Left kidney (tissue), 1 donor: ENCODE measurements at regions not wholly inside any gene's neighbourhood (a gene's known extent, or its start where the extent isn't known, plus 50 kb on each side); places are given as distances from the start of the nearest gene placed in this dataset.
"Not testable (repeated sequence)": the region's sequence is repeated elsewhere in the genome, so short reads cannot be mapped to it uniquely, and the experiment has no call there.

Experiments used
- DNase-seq: peaks from one replicate; pipeline ENCODE4 v3.0.0-alpha.2; 2013

DNA sequence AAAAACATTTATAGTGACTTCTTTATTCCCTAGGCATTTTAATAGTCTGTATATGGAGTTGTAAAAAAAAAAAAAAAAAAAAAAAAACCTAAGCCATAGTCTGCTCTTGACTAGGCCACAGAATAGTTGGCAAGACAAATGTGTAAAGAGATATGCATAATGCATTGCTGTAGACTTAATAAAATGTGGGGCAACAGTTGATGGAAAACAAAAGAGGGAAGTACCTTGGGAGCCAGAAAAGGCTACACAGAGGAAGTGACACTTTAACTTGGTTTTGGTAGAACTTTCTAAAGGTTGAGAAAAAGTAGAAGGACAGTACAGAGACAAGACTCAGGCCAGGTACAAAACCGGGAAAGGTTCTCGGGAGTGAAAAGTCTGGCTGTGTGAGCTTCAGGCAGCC lies 802.9 kb upstream of the ADAMTS5 start:
- no peak for DNase-seq

DNA sequence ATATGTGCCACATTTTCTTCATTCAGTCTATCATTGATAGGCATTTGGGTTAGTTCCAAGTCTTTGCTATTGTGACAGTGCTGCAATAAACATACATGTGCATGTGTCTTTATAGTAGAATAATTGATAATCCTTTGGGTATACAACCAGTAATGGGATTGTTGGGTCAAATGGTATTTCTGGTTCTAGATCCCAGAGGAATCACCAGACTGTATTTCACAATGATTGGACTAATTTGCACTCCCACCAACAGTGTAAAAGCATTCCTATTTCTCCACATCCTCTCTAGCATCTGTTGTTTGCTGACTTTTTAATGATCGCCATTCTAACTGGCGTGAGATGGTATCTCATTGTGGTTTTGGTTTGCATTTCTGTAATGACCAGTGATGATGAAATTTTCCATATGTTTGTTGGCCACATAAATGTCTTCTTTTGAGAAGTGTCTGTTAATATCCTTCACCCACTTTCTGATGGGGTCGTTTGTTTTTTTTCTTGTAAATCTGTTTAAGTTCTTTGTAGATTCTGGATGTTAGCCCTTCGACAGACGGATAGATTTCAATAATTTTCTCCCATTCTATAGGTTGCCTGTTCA lies 801.3 kb upstream of the ADAMTS5 start:
- not testable (repeated sequence) for DNase-seq

DNA sequence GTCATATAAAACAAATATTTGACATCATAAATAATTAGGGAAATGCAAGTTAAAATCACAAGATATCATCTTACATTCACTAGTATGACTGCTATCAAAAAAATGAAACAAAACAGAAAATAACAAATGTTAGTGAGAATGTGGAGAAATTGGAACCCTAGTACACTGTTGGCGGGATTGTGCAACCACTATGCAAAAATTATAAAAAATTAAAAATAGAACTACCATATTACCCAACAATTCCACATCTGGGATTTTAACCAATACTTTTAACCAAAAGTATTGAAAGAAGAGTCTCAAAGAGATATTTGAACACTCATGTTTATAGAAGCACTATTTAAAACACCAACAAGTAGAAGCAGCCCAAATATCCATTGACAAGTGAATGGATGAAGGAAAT lies 797.2 kb upstream of the ADAMTS5 start:
- DNase-seq, result no peak

DNA sequence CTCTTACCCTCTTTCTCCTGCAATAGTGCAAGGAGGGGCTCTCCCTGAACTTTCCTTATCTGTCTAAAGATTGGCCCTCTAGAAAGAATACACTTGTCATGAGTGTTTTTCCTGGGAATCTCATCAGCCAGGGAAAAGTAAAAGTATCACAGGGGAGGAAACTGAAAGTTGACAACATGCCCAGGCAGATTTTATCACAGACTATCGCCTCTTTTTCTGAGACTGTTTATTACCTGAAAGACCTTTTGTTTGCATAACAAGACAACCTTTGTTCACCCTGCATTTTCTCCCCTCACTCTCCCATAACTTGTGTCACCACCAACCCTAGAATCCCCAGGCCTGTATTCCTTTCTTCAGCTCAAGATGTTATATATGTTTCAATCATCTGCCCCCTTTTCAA lies 794.7 kb upstream of the ADAMTS5 start:
- DNase-seq, result no peak

DNA sequence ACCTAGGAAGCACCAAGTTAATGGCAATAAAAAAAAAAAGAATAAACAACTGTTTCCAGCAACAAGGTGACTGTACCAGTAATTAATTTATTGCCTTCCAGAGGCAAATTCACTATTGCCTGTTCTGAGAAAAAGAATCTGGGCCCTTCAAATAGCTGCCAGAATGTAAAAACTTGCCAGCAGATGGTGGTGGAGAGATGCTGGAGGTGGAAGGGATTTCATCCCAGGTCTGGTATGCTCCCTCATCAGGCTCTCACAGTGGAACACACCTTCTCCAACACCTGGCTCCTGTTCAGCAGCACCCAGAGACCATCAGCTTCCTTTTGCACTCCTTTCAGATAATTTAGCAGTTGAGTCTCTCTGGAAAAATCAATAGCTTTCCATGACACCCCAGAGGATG lies 792.9 kb upstream of the ADAMTS5 start:
- DNase-seq, result no peak

DNA sequence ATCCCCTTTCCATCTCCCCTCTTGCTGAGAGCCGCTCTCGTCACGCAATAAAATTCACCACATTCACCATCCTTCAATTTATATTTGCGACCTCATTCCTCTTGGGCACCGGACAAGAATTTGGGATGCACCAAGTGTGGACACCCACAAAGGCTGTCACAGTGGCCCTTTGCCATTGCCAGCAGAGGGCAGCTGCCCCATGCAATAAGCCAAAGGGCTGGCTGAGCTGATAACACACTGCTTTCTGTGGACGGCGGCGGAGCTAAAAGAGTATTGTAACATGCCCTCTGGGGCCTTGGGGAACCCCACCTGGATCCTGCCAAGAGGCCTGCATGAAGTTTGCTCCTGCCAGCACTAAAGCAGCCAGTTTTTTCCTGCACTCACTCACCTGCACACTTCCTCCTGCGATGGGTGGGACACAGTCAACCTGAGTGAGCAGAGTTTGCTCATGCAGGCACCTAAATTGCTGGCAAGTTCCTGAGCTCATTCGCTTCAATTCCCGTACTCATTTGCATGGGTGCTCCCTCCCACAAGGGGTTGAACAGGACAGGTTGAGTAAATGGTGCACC lies 792.3 kb upstream of the ADAMTS5 start:
- no peak for DNase-seq

DNA sequence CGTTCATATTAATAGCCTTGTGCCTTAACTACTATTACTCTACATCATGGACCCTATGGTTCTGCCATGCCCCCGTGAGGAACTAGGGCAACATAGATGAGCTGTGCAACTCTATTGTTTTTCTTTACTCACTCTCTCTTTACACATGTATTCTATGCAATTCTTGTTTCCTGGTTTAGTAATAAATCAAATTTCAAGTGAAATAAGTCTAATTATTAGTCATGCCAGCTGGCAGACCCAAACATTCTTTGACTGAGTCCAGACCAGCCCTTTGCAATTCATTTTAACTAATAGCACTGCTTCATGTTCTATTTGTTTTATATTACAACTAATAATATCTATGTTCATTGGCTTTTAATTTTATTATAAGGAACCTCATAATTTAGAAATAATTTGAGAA lies 789.3 kb upstream of the ADAMTS5 start:
- no peak for DNase-seq

DNA sequence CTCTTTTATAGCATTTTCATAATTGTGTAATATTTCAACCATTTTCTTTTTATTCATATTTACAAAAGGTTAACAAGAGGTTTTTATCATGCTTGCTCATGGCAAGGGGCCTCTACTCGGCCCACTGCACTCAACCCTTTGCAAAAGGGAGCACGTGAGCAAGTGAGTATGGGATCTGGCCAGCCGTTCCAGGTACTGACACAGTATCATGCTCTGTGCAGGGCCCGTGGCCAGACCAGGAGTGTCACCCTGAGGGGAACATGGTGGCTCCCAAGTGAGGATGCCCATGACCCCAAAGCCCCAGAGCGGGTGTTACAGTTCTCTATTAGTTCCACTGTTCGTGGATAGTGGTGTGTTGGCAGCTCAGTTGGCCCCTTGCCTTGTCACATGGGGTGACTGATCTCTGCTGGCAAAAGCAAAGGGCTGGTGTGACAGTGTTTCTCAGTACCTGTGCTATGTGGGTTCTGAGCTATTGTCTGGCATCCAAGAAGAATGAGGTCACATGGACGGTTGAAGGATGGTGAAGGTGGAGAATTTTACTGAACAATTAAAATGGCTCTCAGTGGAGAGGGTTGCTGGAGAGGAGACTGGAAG lies 777.2 kb upstream of the ADAMTS5 start:
- DNase-seq, result no peak

DNA sequence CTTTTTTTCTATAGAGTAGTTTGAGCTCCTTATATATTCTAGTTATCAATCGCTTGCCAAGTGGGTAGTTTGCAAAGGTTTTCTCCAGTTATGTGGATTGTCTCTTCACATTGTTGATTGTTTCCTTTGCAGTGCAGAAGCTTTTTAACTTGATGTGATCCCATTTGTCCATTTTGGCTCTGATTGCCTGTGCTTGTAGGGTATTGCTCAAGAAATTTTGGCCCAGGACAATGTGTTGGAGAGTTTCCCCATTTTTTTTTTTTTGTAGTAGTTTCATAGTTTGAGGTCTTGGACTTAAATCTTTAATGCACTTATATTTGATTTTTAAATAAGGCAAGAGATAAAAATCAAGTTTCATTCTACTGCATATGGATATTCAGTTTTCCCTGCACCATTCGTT lies 774.8 kb upstream of the ADAMTS5 start:
- DNase-seq, result no peak

DNA sequence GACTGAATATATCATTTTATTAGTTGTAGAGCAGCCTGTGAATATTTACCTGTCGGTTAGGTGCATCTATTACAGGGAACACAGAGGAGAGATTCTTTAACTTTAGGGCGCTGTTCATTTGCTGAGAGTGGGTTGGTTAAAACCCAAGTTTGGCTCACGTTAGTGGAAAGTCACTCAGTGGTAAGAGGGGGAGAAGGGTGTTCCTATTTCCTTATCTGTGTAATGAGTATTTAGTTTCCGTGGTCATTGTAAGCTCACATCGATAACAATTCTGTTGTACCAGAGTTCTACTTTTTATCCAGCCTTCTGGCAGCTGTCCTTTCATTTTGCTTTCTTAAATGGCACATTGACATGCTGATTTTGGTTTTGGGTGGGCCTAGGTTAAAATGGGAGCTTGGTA lies 773.2 kb upstream of the ADAMTS5 start:
- no peak for DNase-seq

DNA sequence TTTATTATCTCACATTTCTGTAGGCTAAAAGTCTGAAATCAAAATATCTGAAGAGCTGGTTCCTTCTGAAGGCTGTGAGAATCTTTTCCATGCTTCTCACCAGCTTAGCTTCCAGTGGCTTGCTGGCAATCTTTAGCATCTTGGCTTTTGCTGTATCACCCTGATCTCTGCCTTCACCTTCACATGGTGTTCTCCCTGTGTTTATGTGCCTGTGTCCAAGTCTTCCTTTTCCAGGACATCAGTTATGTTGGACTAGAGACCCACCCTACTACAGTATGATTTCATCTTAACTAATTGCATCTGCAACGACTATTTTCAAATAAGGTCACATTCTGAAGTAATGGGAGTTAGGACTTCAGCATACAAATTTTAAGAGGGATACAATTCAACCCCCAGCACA lies 772.3 kb upstream of the ADAMTS5 start:
- no peak for DNase-seq

DNA sequence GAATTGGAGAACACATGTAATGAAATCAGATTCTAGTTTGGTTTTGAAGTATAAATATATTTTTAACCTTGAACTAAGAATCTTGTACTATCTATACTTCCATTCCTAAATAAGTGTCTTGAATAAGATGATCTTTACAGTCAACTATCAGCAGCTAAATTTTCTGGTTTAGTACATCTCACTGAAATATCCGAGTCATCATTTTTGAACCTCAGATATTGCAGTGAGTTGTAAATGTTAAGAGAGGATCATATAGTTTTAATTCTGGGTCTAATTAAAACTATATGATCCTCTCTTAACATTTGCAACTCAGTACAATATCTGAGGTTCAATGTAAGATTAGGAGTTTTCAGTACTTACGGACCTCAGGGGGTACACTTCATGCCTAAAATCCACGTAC lies 768.8 kb upstream of the ADAMTS5 start:
- DNase-seq, result no peak

DNA sequence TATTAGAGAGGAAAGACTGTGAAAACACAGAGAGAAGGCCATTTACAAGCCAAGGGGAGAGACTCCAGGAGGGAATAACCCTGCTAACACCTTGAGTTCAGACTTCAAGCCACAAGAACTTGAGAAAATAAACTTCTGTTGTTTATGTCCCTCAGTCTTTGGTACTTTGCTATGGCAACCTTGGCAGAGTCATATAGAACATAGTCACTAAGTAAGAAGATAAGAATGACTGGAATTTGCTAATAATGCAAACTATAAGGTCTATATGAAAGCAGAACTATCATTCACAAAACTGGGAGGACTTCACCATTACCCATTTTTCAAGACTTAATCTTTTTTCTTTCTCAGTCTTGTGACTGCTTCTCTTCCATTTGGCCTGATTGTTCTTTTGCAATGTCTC lies 767.3 kb upstream of the ADAMTS5 start:
- DNase-seq, result no peak

DNA sequence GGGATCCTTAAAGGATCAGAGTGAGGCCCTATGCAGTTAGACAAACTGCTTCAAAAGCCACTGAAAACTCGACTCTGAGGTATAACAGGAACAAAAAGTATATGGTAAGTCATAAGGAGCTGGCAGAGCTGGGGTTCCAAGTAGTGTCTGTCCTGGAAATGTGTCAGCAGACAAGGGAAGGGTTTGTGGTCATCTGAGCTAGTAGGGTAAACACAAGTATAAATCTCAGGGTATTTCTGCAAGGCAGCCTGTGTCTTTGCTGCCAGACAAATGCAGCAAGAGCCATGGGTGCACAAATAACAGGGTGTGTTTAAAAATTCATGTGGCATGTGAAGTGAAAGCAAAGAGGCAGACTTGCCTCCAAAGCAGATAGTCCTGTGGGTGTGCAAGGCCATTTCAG lies 759.0 kb upstream of the ADAMTS5 start:
- DNase-seq, result no peak

DNA sequence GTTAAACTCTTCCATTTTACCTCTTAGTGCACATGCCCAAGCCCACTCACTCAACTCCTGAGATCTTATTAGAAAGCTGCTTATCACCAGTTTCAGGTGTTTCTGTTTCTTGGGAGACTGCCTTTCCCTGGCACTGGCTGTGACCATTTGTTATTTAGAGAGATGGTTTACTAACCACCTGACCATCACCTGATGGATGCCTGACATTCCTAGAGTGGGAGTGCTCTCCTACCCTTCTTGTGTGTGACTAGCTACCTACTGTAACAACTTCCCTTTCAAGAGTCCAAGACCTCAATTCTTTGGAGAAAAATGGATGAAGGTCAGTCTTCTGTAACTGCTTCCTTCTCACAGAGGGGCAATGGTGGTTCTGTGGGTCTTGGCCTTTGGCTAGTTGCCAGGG lies 755.2 kb upstream of the ADAMTS5 start:
- no peak for DNase-seq

DNA sequence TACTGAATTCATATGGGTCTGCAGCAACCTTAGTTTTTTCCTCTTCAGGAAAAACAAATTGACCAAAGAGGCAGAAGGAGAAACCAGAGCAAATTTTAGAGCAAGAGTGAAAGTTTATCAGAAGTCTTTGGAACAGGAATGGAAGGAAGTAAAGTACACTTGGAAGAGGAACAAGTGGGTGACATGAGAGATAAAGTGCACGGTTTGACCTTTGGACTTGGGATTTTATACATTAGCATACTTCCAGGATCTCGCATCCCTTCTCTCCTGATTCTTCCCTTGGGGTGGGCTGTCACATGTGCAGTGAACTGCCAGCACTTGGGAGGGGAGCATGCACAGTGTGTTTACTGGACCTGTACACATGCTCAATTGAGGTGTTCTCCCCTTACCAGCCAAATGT lies 754.8 kb upstream of the ADAMTS5 start:
- no peak for DNase-seq

DNA sequence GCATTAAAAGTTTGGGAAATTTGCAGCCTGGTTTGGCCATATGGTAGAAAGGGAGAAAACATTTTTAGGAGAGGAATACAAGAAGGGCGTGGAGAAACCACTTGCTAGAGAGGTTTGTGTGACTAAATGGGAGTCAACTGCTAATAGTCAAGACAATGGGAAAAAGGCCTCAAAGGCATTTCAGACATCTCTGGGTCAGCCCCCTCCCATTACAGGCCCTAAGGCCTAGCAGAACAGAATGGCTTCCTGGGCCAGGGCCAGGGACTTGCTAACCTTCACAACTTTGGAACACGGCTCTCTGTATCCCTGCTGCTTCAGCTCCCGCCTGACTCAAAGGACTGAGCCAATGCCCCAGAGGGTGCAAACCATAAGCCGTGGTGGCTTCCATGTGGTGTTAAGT lies 752.3 kb upstream of the ADAMTS5 start:
- no peak for DNase-seq

DNA sequence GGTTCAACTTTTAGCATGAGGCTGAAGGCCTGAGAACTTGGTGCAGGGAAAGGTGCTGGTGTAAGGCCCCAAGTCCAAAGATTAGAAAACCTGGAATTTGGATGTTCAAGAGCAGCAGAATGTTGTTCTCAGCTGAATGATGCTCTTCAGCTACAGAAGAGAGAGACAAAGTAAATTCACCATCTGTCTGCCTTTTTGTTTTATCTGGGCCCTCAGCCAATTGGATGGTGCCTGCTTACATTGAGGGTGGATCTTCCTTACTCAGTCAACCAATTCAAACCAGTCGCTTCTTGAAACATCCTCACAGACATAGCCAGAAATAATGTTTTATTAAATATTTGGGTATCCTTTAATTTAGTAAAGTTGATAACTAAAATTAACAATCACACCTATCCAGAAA lies 748.2 kb upstream of the ADAMTS5 start:
- DNase-seq, result no peak

DNA sequence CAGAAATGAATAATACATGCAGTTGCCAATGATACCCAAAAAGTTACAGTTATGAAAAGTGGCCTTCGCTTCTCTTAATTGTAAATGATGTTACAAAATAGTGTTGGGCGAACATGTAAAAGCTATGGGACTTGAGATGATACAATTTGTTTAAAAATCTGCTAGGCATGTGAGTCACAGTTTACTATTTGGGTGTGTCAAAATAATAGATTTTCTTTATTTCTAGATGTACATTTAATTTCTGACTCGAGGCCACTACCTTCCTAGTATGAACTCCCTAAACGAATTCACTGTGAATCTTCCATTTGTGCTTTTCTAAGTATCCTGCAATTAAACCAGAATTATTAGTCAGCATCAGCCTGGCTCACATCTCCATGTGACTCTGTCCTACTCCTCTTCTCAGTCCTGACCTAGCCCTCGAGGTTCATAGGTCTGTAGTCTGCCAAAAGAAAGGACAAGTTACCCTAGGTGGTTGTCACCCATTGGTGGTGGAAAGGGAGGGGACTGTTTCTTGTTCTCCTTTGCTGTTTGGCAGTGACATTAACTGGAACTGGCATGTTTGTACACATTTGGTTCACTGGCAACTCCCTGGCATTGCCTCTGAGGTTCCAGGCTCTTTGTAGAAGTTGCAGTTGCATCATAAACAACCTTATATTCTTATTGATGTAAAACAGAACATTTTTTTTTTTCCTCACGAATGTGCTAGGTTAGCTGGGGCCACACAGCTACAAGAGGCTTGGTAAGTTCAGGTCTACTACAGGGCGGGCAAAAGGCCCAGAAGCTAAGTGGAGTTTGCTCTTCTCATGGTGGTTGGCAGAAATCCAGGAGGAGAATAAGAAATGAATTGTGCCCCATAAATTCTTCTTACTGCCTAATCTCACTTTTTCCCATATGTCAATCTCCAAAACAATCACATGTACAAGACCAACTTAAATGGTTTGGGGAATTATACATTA lies 746.5 kb upstream of the ADAMTS5 start:
- DNase-seq, result no peak

DNA sequence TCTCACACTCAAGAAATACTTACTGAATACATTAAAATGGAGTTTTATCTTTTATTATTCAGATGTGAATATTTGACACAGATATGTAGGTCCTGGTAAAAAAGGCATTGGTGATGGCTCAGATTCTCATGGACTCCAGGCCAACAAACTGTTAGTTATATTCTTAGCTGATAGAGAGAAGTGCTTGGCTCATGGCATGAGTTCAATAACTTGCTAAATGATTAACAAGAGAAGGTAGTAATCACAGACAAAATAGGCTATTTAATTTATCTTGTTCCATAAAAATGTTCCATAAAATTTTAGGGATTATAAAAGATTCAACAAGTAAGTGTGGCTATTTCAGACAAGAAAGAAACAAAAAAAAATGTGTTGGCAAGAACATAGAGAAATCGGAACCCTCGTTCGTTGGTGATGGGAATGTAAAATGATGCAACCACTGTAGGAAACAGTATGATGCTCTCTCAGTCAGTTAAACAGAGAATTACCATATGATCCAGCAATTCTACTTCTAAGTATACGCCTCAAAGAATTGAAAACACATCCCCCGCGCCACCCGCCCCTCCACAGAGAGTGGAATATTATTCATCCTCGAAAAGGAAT lies 737.8 kb upstream of the ADAMTS5 start:
- DNase-seq, result no peak

DNA sequence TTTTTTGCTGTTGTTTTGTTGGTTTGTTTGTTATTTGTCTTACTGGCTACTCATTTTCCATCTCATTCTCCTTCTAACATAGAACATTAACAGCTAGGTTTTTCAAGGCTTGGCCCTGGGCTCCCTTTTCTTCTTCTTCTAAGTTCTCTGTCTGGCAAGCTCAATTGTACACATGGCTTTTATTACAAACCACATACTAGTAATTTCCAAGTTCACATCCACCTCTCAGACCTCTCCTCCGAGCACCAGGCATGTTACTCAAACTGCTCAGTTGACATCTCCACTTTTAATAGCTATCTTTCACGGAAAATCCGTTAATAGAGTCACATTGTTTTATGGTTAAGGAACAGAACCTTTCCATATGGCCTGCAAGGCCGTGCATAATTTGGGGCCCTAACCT lies 736.9 kb upstream of the ADAMTS5 start:
- DNase-seq, result no peak

DNA sequence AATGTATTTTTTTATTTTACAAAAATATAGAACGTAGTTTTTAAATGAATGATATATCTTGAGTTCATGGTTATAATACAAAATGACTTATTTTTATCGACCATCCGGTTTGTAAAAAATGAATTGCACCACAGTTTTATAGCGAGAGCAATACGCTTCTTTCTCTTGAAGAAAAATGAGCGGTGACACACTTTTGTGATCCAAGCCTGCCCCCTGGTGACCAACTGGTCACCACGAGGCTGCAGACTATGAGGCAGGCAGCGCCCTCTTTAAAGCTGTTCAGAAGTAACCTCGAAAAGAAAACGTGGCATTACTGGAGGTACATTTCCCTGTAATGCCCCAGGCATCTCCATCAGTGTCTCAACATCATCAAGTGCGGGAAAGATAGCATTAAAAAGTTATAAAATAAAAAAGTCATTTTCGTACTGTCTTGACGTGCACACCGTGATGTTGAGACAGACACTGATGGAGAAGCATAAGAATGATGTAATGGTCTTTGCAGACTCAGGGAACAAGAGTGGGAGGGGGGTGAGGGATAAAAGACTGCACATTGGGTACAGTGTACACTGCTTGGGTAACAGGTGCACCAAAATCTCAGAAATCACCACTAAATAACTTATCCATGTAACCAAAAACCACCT lies 734.2 kb upstream of the ADAMTS5 start:
- DNase-seq, result peak; percentile 89
